HG03103 (cell line): ENCODE measurements at regions not wholly inside any gene's neighbourhood (a gene's known extent, or its start where the extent isn't known, plus 50 kb on each side); places are given as distances from the start of the nearest gene placed in this dataset.

Experiments
- ATAC-seq: cut with Tn5 transposase; IDR thresholded peaks from one replicate; pipeline ENCODE4 v1.9.1; 2021; ENCODE audit warnings: low read depth; ENCODE audit not compliant: unreplicated experiment

DNA sequence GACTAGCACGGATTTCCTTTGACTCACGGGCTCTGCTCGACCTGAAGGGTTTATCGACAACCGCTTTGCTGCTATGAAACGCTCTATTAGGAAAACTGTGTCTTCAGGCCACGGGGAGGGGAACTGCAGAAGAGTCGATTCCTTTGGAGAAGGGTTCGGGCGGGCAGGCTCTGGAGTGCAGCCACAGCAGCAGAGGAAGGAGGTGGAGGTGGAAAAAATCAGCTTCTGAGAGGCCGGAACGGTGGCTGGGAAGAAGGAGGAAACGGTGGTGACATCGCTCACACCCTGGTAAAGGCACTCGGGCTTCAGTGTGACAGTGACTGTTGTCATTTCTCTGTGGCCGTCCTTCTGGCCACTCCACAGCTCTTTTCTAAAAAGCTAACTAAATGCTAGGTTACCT is 64.6 kb upstream of the MGMT start:
- ATAC-seq = no peak

DNA sequence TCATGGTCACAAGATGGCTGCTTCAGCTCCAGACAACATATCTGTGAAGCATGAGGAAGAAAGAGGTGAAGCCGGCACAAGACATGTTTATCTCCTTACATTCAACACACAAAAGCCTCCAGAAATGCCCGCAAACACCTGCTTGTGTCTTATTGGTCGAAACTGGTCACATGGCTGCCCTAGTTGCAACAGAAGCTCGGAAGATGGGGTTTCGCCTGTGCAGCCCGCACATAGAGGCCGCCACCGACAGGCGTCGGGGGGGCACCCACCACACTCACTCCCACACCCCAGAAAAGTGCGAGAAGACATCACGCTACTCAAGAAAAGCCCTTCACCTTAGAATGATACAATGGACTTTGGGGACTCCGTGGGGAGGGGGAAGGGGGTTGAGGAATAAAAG is 63.0 kb upstream of the MGMT start:
- no peak for ATAC-seq

DNA sequence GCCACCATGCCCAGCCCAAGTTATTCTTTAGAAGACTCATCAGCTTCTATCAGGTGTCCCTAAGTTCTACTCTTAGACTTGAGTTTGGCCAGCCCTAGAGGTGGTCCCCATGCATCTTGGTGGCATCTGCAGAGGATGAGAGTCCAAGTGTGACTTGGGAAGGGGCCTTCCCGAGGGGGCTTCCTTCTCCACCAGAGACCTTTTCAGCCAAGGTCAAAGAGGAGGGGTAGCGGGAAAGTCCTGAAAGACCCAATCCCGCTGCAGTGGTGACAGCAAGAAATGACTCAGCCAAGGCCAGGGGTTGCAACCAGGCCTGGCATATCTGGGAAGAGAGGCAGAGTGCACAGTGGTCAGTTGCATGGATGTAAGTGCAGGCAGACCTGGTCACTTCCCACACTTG is 61.7 kb upstream of the MGMT start:
- ATAC-seq = no peak

DNA sequence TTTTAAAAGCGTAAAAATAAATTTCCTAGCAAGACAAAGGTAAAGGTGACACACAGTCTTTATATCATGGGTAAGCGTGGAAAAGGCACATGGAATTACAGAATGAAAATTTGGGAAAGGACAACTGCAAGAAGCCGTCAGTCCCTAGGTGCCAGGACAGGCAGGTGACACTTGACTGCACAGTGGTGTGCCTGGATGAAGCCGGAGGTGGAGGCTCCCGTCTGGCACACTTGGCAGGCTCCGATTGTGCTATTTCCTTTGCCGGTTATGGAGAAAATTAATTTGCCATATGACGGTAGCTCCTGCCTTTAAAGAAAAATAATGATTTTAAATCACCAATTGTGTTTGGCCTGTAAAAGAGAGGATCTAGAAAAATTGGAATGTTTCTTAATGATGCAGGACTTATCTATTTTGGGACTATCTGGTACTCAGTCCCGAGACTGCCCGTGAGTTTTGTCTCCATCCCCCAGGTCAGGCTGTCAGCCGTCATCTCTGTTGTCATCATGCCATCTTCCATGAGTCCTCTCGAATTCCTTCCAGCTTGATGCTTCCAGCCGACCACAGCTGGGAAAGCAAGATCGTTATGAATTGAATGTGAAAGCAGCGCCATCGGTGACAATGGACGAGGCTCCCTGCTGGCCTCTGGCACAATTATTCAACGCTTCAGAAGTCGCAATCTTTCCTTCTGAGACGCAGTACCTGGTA is 56.2 kb upstream of the MGMT start:
- no peak for ATAC-seq

DNA sequence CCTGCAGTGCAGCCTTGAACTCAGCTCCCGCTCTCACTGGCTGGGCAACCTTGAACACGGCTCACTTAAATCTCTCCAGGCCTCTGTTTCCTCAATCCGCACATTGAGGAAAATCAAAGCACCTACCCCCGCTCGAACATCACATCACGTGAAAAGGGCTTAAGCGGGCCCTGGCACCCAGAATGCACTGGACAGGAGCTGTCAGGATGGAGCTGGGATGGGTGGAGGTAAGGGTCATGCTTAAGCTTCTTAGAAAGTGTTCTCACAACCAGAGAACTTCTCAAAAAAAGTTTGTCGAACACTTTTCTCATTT is 55.7 kb upstream of the MGMT start:
- ATAC-seq = no peak

DNA sequence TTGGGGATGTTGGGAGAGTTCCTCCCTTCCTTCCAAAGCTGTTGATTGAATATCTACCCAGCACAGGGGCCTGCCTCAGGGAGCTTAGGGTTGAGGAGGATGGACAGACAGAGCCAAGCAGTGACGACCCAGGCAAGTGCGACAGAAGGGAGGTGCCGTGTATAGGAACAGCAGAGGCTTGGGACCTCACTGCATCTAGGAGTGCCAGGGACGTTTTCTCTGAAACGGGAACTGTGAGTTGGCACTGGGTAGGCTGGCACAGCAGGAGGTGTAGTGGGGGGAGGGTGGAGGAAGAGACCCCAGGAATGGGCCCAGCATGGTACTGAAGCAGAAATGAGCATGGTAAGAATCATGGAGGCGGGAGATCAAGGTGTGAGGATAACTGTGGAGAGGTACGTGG is 55.3 kb upstream of the MGMT start:
- no peak for ATAC-seq

DNA sequence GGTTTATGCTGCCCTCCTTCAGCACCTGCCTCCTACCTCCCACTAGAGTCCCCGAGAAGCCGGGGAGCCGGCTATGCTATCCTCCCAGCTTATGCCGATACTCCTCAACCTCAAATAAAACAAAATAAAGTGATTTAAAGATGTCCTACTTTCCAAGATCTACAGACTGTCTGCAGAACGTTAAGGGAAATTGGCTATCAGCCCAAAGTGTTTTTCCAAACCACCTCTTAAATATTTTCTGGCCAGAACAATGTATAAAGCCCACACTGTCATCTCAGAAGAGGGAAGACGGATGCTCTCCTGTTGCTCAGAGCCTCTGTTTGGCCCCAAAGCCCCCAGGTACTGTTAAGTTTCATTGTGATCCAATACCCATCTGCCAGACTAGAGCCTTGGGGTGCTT is 54.0 kb upstream of the MGMT start:
- no peak for ATAC-seq

DNA sequence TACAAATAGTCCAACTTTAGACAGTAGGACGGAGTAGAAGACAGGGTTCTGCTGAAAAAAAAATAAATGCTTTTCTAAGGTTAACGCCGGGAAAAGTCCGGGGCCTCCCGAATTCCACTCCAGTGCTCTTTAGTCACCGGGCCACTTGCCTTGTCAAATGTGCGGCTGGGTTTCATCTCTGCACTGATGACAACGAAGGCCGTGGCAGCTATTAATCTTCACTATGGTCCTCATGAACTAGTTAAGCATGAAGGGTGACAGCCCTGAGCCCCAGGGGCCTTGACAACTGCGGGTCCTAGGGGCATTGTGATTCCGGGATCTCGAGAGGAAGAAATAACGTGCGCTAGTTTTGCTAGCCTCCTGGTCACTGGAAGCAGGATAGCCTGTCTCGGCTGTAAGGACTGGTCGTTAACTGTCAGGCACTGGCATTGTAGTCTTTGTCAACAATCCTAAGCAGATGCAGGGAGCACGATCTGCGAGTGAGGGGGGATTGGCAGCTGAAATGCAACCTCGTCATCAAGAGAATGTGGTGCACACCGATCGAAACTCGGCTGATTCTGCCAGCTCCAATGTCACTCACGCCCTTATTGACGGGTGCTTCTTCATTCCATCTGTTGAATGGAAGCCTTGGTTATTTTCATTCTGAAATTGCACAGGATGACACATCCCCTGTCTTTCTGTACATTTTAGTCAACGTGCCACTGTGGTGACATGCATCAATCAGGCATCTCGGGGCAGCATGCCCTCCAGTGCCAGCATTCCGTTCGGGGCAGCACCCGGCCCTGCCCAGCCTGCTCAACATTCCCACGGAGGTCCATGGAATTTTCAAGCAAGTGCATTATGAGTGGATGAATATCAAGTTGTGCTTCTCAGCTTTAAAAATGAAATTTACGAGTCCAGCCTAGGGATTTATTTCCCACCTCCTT is 51.6 kb upstream of the MGMT start:
- no peak for ATAC-seq

DNA sequence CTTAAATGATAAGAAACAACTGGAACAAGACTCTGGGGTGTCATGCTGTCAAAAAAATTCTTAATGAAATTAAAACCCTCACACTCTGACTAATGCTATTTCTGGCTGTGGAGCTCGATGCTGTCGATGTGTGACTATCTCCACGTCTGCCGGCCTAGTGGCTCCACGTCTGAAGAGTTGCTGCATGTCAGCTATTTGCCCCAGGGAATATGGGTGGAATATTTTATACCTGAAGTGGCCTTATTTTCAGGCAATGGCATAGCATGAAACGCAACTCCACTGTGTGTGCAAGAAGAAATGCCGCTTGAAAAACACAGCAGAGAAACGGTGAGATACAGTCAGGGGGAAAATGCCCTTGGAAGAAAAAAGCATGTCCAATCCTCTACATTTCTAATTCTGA is 50.9 kb upstream of the MGMT start:
- ATAC-seq = no peak

DNA sequence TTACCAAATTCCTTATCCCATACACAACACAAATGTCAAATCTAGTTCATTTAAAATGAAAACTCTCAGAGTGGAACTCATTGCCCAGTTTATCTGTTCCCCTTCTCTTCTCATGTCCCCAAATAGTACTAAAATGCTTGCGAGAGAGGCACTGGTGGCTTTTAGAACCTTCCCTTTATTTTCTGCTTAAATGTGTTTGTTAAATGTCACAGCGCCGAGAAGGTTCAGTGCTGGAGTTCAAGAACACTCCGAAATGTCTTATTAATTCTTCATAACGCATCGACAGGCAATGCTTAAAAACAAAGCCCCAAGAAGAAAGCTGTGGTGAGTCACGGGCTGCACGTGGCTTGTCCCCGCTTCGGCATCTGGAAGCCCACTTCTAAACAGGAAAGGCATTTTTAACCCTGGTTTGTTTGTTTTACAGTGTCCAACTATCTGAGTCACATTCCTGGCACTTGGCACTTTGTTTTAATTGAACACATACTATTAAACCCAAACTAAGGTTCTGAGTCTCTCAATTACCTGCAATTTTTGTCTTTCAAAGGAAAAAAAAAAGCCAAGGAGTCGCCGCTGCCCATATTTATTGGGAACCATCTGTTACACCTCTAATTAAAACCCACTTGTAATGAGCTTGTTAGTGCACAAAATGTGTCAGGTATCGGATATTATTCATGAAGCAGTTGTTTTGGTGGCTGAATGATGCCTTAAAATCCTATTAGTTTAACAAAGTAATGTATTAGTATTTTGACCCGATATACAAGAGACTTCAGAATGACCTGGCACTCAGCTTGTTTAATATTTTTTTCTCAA is 49.9 kb upstream of the MGMT start:
- ATAC-seq = no peak
